Suppressor macrophage (primary cell): ENCODE measurements at regions not wholly inside any gene's neighbourhood (a gene's known extent, or its start where the extent isn't known, plus 50 kb on each side); places are given as distances from the start of the nearest gene placed in this dataset.

ENCODE experiments used
- DNase-seq, 4 experiments: peaks; one replicate each; pipeline ENCODE4 v3.0.0-alpha.2; 2020 to 2022

- no peak for DNase-seq
Measured at GRCh38 chr2:180191432-180192124, 184.5 kb upstream of the CWC22 start.

GRCh38 chr2:180190851-180191250 is 183.8 kb upstream of the CWC22 start:
- no peak for DNase-seq

- DNase-seq, result no peak
Measured at GRCh38 chr2:180187611-180188010, 180.5 kb upstream of the CWC22 start.

- DNase-seq, result no peak
Measured at GRCh38 chr2:180184506-180184905, 177.4 kb upstream of the CWC22 start.

GRCh38 chr2:180180511-180180910 is 173.4 kb upstream of the CWC22 start:
- no peak for DNase-seq

GRCh38 chr2:180177534-180177933 is 170.4 kb upstream of the CWC22 start:
- DNase-seq, result no peak

- DNase-seq, result no peak
Measured at GRCh38 chr2:180175736-180176135, 168.6 kb upstream of the CWC22 start.

GRCh38 chr2:180174580-180174979 is 167.5 kb upstream of the CWC22 start:
- no peak for DNase-seq

GRCh38 chr2:180169474-180169873 is 162.4 kb upstream of the CWC22 start:
- no peak for DNase-seq

GRCh38 chr2:180161415-180161814 is 154.3 kb upstream of the CWC22 start:
- DNase-seq, result no peak

- DNase-seq, result no peak
Measured at GRCh38 chr2:180159921-180160320, 152.8 kb upstream of the CWC22 start.

- DNase-seq, result no peak
Measured at GRCh38 chr2:180158961-180159360, 151.9 kb upstream of the CWC22 start.

- no peak for DNase-seq
Measured at GRCh38 chr2:180156651-180157050, 149.6 kb upstream of the CWC22 start.

GRCh38 chr2:180150606-180151005 is 143.5 kb upstream of the CWC22 start:
- DNase-seq, result no peak

GRCh38 chr2:180146541-180146940 is 139.4 kb upstream of the CWC22 start:
- DNase-seq, result no peak

- no peak for DNase-seq
Measured at GRCh38 chr2:180146114-180146513, 139.0 kb upstream of the CWC22 start.

- no peak for DNase-seq
Measured at GRCh38 chr2:180145163-180145562, 138.1 kb upstream of the CWC22 start.

- DNase-seq, result no peak
Measured at GRCh38 chr2:180144338-180144813, 137.3 kb upstream of the CWC22 start.

GRCh38 chr2:180143633-180144337 is 136.7 kb upstream of the CWC22 start:
- no peak for DNase-seq

- no peak for DNase-seq
Measured at GRCh38 chr2:180141600-180141999, 134.5 kb upstream of the CWC22 start.

- DNase-seq, result no peak
Measured at GRCh38 chr2:180133736-180134135, 126.6 kb upstream of the CWC22 start.

GRCh38 chr2:180130403-180130802 is 123.3 kb upstream of the CWC22 start:
- no peak for DNase-seq

GRCh38 chr2:180128861-180129260 is 121.8 kb upstream of the CWC22 start:
- DNase-seq, result no peak

- peak; percentile 51 to 77 (median 66) for DNase-seq
Measured at GRCh38 chr2:180125245-180125962, 118.3 kb upstream of the CWC22 start.
